HepG2 (cell line): ENCODE measurements at regions not wholly inside any gene's neighbourhood (a gene's known extent, or its start where the extent isn't known, plus 50 kb on each side); places are given as distances from the start of the nearest gene placed in this dataset.

Experiments used
- CTCF ChIP-seq: sonication (generic); formaldehyde crosslinking; IDR thresholded peaks from 2 replicates; pipeline ENCODE4 v1.5.0; 2020; ENCODE audit warnings: mild to moderate bottlenecking, missing genetic modification reagents, moderate library complexity
- HOXA3 ChIP-seq: sonication (generic); formaldehyde crosslinking; IDR thresholded peaks from 2 replicates; pipeline ENCODE4 v1.5.0; 2020; ENCODE audit warnings: missing genetic modification reagents
- MAX ChIP-seq: IDR thresholded peaks from 2 replicates; pipeline ENCODE4 v1.6.1; 2012; ENCODE audit warnings: inconsistent platforms
- MYC ChIP-seq: sonication (generic); formaldehyde crosslinking; IDR thresholded peaks from 2 replicates; pipeline ENCODE4 v1.9.0; 2021; ENCODE audit warnings: missing genetic modification reagents, borderline replicate concordance
- NFE2L1 ChIP-seq: sonication (generic); formaldehyde crosslinking; IDR thresholded peaks from 2 replicates; pipeline ENCODE4 v1.4.0; 2020; ENCODE audit warnings: missing genetic modification reagents, mild to moderate bottlenecking, borderline replicate concordance
- SKI ChIP-seq: fragments of 450-650 bp; IDR thresholded peaks from one replicate; pipeline ENCODE4 v1.6.1; 2018; ENCODE audit warnings: mild to moderate bottlenecking; ENCODE audit not compliant: partially characterized antibody
- YY1 ChIP-seq: IDR thresholded peaks from 2 replicates; pipeline ENCODE4 v1.6.1; 2011; ENCODE audit warnings: low read length, low read depth, moderate library complexity, mild to moderate bottlenecking; ENCODE audit not compliant: insufficient read depth, insufficient replicate concordance
- ZBED4 ChIP-seq: sonication (generic); formaldehyde crosslinking; IDR thresholded peaks from 2 replicates; pipeline ENCODE4 v1.4.0; 2020; ENCODE audit warnings: missing genetic modification reagents, borderline replicate concordance
- ZFX ChIP-seq: sonication (generic); formaldehyde crosslinking; IDR thresholded peaks from 2 replicates; pipeline ENCODE4 v1.4.0; 2020; ENCODE audit warnings: mild to moderate bottlenecking, low read depth, missing genetic modification reagents, moderate library complexity
- ZNF282 ChIP-seq: fragments of 450-650 bp; IDR thresholded peaks from 2 replicates; pipeline ENCODE4 v1.6.1; 2018; ENCODE audit not compliant: partially characterized antibody
- ZNF557 ChIP-seq: sonication (generic); formaldehyde crosslinking; IDR thresholded peaks from 2 replicates; pipeline ENCODE4 v1.4.0; 2020; ENCODE audit warnings: missing genetic modification reagents
- ZNF562 ChIP-seq: sonication (generic); formaldehyde crosslinking; IDR thresholded peaks from 2 replicates; pipeline ENCODE4 v1.8.0; 2022; ENCODE audit warnings: missing genetic modification reagents, borderline replicate concordance
- ZNF772 ChIP-seq: sonication (generic); formaldehyde crosslinking; IDR thresholded peaks from 2 replicates; pipeline ENCODE4 v1.5.0; 2020; ENCODE audit warnings: mild to moderate bottlenecking, missing genetic modification reagents

GRCh38 chr9:95389373-95389772, 71.9 kb upstream of the FANCC start:
- TF ChIP-seq YY1 (no peak), SKI (no peak), MAX (no peak), ZNF772 (CRISPR knock-in tag) (no peak), ZNF562 (CRISPR knock-in tag) (no peak), ZNF557 (CRISPR knock-in tag) (no peak), NFE2L1 (CRISPR knock-in tag) (no peak), CTCF (CRISPR knock-in tag) (no peak), MYC (CRISPR knock-in tag) (no peak), ZBED4 (CRISPR knock-in tag) (no peak), ZNF282 (no peak), ZFX (no peak), HOXA3 (CRISPR knock-in tag) (no peak)
